Lower leg skin (tissue), 3 donors: ENCODE measurements at regions not wholly inside any gene's neighbourhood (a gene's known extent, or its start where the extent isn't known, plus 50 kb on each side); places are given as distances from the start of the nearest gene placed in this dataset.

Experiments used
- POLR2A ChIP-seq, 2 donors: fragments of 450-650 bp; IDR thresholded peaks; one replicate each; pipeline ENCODE4 v1.6.1; 2016 to 2017; ENCODE audit warnings: antibody characterized with exemption in 2 of 2, mild to moderate bottlenecking in 1 of 2, moderate library complexity in 1 of 2
- TF ChIP-seq, protein P1 (sequence below), 3 donors: fragments of 450-650 bp; IDR thresholded peaks; one replicate each; pipeline ENCODE4 v1.5.1; 2016; ENCODE audit warnings: antibody characterized with exemption in 3 of 3, mild to moderate bottlenecking in 3 of 3, moderate library complexity in 2 of 3

DNA sequence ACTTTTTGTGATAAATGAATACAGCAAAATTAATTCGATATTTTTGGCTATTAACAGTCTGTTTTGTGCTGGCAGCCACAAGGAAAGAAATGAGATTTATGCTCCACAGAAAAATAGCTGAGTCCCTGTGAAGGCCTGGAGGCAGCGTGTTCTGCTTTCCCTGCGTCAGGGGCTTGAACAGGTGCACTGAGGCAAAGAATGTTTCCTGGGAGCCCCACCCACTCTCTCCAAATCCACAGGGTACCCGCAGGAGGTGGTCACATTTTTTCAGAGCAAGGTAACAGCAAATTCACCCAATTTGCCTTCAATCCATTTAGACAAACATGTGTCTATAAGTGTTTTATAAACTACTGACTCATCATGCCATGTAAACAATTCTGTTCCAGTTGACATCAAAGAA is 308.1 kb downstream of the TCERG1L start:
- TF ChIP-seq, protein P1, sequence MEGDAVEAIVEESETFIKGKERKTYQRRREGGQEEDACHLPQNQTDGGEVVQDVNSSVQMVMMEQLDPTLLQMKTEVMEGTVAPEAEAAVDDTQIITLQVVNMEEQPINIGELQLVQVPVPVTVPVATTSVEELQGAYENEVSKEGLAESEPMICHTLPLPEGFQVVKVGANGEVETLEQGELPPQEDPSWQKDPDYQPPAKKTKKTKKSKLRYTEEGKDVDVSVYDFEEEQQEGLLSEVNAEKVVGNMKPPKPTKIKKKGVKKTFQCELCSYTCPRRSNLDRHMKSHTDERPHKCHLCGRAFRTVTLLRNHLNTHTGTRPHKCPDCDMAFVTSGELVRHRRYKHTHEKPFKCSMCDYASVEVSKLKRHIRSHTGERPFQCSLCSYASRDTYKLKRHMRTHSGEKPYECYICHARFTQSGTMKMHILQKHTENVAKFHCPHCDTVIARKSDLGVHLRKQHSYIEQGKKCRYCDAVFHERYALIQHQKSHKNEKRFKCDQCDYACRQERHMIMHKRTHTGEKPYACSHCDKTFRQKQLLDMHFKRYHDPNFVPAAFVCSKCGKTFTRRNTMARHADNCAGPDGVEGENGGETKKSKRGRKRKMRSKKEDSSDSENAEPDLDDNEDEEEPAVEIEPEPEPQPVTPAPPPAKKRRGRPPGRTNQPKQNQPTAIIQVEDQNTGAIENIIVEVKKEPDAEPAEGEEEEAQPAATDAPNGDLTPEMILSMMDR (IDR thresholded peaks at IDR 0.05): no peak
- no peak for TF ChIP-seq POLR2A (IDR thresholded peaks at IDR 0.05)
